HCT116 (cell line): ENCODE measurements at regions not wholly inside any gene's neighbourhood (a gene's known extent, or its start where the extent isn't known, plus 50 kb on each side); places are given as distances from the start of the nearest gene placed in this dataset.

ENCODE experiments used
- CEBPB ChIP-seq: IDR thresholded peaks from 2 replicates; pipeline ENCODE4 v1.6.1; 2012; ENCODE audit warnings: low read depth
- EGR1 ChIP-seq: IDR thresholded peaks from 2 replicates; pipeline ENCODE4 v1.6.1; 2012; ENCODE audit warnings: low read depth
- EZH2 ChIP-seq: fragments of 200-600 bp; sonication (generic); IDR thresholded peaks from 2 replicates; pipeline ENCODE4 v1.6.1; 2017; ENCODE audit warnings: antibody characterized with exemption, mixed run types
- POLR2A ChIP-seq: IDR thresholded peaks from 2 replicates; pipeline ENCODE4 v1.7.0; 2011; ENCODE audit warnings: borderline replicate concordance; ENCODE audit not compliant: insufficient read depth, insufficient read length; ENCODE audit errors: extremely low read depth
- POLR2AphosphoS5 ChIP-seq: IDR thresholded peaks from 2 replicates; pipeline ENCODE4 v1.6.1; 2011; ENCODE audit warnings: mild to moderate bottlenecking, low read depth, low read length, moderate library complexity
- RAD21 ChIP-seq: IDR thresholded peaks from 2 replicates; pipeline ENCODE4 v1.6.1; 2012; ENCODE audit warnings: low read depth, mild to moderate bottlenecking
- SP1 ChIP-seq: IDR thresholded peaks from 2 replicates; pipeline ENCODE4 v1.6.1; 2012; ENCODE audit warnings: low read depth
- YY1 ChIP-seq: IDR thresholded peaks from 2 replicates; pipeline ENCODE4 v1.6.1; 2011; ENCODE audit warnings: low read length, low read depth, moderate library complexity, mild to moderate bottlenecking; ENCODE audit not compliant: insufficient replicate concordance; ENCODE audit errors: extremely low read depth
- ZFX ChIP-seq: fragments of 450-650 bp; IDR thresholded peaks from 2 replicates; pipeline ENCODE4 v1.6.1; 2017
- TF ChIP-seq, protein P1 (sequence below), 3 experiments: fragments of 200-600 bp in 1 of 3; sonication (generic) in 1 of 3; IDR thresholded peaks in 2 of 3; conservative IDR thresholded peaks in 1 of 3; 2 replicates each; pipeline ENCODE4 v1.5.1; 2012 to 2017; ENCODE audit warnings: low read depth in 2 of 3, low read length in 2 of 3, antibody characterized with exemption in 1 of 3, borderline replicate concordance in 1 of 3, control low read depth in 1 of 3, mild to moderate bottlenecking in 1 of 3, mixed read lengths in 1 of 3, mixed run types in 1 of 3, moderate library complexity in 1 of 3; ENCODE audit not compliant: insufficient read depth in 1 of 3
- TF ChIP-seq, protein P2 (sequence below): IDR thresholded peaks from 2 replicates; pipeline ENCODE4 v1.6.1; 2012; ENCODE audit warnings: low read depth

DNA sequence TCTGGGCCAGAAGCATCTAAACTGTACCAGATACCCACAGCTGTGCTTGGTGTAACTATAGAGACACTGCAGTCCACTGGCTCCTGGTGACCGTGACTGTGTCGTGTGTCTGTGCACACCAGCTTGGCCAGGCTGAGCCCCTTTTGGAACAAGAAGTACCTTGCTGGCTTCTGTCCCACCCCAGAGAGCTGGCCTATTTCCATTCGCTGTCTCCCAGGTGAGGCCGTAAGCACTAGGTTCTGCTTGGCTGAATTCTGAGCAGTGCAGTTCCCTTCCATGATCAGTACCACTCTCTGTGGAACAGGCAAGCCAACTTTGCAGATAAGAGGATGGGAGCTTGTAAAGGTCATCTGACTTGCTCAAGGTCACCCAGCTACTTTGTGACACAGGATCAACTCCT lies 119.9 kb upstream of the DNAH14 start:
- TF ChIP-seq POLR2A (no peak), EZH2 (no peak), RAD21 (no peak), YY1 (no peak), CEBPB (no peak), POLR2AphosphoS5 (no peak), ZFX (no peak), SP1 (no peak), EGR1 (no peak)
- TF ChIP-seq, protein P1, sequence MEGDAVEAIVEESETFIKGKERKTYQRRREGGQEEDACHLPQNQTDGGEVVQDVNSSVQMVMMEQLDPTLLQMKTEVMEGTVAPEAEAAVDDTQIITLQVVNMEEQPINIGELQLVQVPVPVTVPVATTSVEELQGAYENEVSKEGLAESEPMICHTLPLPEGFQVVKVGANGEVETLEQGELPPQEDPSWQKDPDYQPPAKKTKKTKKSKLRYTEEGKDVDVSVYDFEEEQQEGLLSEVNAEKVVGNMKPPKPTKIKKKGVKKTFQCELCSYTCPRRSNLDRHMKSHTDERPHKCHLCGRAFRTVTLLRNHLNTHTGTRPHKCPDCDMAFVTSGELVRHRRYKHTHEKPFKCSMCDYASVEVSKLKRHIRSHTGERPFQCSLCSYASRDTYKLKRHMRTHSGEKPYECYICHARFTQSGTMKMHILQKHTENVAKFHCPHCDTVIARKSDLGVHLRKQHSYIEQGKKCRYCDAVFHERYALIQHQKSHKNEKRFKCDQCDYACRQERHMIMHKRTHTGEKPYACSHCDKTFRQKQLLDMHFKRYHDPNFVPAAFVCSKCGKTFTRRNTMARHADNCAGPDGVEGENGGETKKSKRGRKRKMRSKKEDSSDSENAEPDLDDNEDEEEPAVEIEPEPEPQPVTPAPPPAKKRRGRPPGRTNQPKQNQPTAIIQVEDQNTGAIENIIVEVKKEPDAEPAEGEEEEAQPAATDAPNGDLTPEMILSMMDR (IDR thresholded peaks at IDR 0.05 in 2 of 3, conservative IDR thresholded peaks at IDR 0.05 in 1 of 3; ENCODE audit: borderline replicate concordance in 1 of 3, insufficient read depth in 1 of 3, low read depth in 2 of 3, low read length in 2 of 3), result no peak
- TF ChIP-seq, protein P2, sequence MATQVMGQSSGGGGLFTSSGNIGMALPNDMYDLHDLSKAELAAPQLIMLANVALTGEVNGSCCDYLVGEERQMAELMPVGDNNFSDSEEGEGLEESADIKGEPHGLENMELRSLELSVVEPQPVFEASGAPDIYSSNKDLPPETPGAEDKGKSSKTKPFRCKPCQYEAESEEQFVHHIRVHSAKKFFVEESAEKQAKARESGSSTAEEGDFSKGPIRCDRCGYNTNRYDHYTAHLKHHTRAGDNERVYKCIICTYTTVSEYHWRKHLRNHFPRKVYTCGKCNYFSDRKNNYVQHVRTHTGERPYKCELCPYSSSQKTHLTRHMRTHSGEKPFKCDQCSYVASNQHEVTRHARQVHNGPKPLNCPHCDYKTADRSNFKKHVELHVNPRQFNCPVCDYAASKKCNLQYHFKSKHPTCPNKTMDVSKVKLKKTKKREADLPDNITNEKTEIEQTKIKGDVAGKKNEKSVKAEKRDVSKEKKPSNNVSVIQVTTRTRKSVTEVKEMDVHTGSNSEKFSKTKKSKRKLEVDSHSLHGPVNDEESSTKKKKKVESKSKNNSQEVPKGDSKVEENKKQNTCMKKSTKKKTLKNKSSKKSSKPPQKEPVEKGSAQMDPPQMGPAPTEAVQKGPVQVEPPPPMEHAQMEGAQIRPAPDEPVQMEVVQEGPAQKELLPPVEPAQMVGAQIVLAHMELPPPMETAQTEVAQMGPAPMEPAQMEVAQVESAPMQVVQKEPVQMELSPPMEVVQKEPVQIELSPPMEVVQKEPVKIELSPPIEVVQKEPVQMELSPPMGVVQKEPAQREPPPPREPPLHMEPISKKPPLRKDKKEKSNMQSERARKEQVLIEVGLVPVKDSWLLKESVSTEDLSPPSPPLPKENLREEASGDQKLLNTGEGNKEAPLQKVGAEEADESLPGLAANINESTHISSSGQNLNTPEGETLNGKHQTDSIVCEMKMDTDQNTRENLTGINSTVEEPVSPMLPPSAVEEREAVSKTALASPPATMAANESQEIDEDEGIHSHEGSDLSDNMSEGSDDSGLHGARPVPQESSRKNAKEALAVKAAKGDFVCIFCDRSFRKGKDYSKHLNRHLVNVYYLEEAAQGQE, result no peak
